Liver (tissue), 3 donors: ENCODE measurements at regions not wholly inside any gene's neighbourhood (a gene's known extent, or its start where the extent isn't known, plus 50 kb on each side); places are given as distances from the start of the nearest gene placed in this dataset.

Experiments
- EGR1 ChIP-seq, 2 donors: IDR thresholded peaks; 2 replicates each; pipeline ENCODE4 v1.6.1; 2016 to 2018; ENCODE audit warnings: antibody characterized with exemption in 2 of 2, low read depth in 2 of 2
- GABPA ChIP-seq, 2 donors: IDR thresholded peaks in 1 of 2; conservative IDR thresholded peaks in 1 of 2; 2 replicates each; pipeline ENCODE4 v1.6.1; 2016; ENCODE audit warnings: antibody characterized with exemption in 2 of 2, mild to moderate bottlenecking in 1 of 2, moderate library complexity in 1 of 2
- JUND ChIP-seq, 2 donors: IDR thresholded peaks; 2 replicates each; pipeline ENCODE4 v1.6.1; 2016; ENCODE audit warnings: antibody characterized with exemption in 2 of 2
- NR2F2 ChIP-seq: IDR thresholded peaks from 2 replicates; pipeline ENCODE4 v1.6.1; 2016; ENCODE audit warnings: antibody characterized with exemption
- RAD21 ChIP-seq, 2 donors: IDR thresholded peaks; 2 replicates each; pipeline ENCODE4 v1.6.1; 2016; ENCODE audit warnings: antibody characterized with exemption in 2 of 2, mild to moderate bottlenecking in 2 of 2
- SP1 ChIP-seq: IDR thresholded peaks from 2 replicates; pipeline ENCODE4 v1.6.1; 2018; ENCODE audit warnings: antibody characterized with exemption, mild to moderate bottlenecking
- TAF1 ChIP-seq: conservative IDR thresholded peaks from 2 replicates; pipeline ENCODE4 v1.6.1; 2016; ENCODE audit warnings: antibody characterized with exemption, mild to moderate bottlenecking
- YY1 ChIP-seq: IDR thresholded peaks from 2 replicates; pipeline ENCODE4 v1.6.1; 2016; ENCODE audit warnings: antibody characterized with exemption, mild to moderate bottlenecking
- TF ChIP-seq, protein P1 (sequence below): fragments of 150-350 bp; IDR thresholded peaks from 2 replicates; pipeline ENCODE4 v1.5.1; 2017; ENCODE audit warnings: improper control_type of control experiment, low read depth, low read length; ENCODE audit not compliant: missing input control
- TF ChIP-seq, protein P2 (sequence below): IDR thresholded peaks from 2 replicates; pipeline ENCODE4 v1.6.1; 2016; ENCODE audit warnings: antibody characterized with exemption, mild to moderate bottlenecking
- TF ChIP-seq, protein P3 (sequence below): IDR thresholded peaks from 2 replicates; pipeline ENCODE4 v1.6.1; 2016; ENCODE audit warnings: antibody characterized with exemption
- TF ChIP-seq, protein P4 (sequence below): IDR thresholded peaks from 2 replicates; pipeline ENCODE4 v1.6.1; 2016; ENCODE audit warnings: antibody characterized with exemption
- TF ChIP-seq, protein P5 (sequence below): IDR thresholded peaks from 2 replicates; pipeline ENCODE4 v1.6.1; 2016; ENCODE audit warnings: antibody characterized with exemption
- donor health status: healthy.
- donor health status: healthy.

DNA sequence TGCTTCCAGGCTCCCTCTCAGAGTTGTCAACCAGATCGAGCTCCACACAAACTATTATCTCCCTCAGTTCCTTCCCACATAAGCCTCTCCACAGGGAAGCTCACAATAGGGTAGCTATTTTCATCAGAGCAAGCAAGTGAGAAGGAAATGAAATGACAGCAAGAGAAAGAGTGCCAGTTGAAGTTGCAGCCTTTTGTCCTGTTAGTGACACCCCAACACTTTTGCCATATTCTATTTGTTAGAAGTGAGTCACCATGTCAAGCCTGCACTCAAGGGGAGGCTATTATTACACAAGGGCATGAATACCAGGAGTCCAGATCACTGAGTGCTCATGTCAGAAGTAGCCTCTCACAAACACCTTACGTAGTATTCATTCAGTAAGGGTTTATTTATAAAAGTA is 266.3 kb upstream of the NOCT start:
- TF ChIP-seq, protein P1, sequence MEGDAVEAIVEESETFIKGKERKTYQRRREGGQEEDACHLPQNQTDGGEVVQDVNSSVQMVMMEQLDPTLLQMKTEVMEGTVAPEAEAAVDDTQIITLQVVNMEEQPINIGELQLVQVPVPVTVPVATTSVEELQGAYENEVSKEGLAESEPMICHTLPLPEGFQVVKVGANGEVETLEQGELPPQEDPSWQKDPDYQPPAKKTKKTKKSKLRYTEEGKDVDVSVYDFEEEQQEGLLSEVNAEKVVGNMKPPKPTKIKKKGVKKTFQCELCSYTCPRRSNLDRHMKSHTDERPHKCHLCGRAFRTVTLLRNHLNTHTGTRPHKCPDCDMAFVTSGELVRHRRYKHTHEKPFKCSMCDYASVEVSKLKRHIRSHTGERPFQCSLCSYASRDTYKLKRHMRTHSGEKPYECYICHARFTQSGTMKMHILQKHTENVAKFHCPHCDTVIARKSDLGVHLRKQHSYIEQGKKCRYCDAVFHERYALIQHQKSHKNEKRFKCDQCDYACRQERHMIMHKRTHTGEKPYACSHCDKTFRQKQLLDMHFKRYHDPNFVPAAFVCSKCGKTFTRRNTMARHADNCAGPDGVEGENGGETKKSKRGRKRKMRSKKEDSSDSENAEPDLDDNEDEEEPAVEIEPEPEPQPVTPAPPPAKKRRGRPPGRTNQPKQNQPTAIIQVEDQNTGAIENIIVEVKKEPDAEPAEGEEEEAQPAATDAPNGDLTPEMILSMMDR: no peak
- TF ChIP-seq SP1 (no peak), NR2F2 (no peak), YY1 (no peak), TAF1 (no peak), GABPA (IDR thresholded peaks at IDR 0.05 in 1 of 2, conservative IDR thresholded peaks at IDR 0.05 in 1 of 2) (no peak), JUND (IDR thresholded peaks at IDR 0.05) (no peak), EGR1 (IDR thresholded peaks at IDR 0.05; ENCODE audit: low read depth in 2 of 2) (no peak), RAD21 (IDR thresholded peaks at IDR 0.05) (no peak)
- TF ChIP-seq, protein P2, sequence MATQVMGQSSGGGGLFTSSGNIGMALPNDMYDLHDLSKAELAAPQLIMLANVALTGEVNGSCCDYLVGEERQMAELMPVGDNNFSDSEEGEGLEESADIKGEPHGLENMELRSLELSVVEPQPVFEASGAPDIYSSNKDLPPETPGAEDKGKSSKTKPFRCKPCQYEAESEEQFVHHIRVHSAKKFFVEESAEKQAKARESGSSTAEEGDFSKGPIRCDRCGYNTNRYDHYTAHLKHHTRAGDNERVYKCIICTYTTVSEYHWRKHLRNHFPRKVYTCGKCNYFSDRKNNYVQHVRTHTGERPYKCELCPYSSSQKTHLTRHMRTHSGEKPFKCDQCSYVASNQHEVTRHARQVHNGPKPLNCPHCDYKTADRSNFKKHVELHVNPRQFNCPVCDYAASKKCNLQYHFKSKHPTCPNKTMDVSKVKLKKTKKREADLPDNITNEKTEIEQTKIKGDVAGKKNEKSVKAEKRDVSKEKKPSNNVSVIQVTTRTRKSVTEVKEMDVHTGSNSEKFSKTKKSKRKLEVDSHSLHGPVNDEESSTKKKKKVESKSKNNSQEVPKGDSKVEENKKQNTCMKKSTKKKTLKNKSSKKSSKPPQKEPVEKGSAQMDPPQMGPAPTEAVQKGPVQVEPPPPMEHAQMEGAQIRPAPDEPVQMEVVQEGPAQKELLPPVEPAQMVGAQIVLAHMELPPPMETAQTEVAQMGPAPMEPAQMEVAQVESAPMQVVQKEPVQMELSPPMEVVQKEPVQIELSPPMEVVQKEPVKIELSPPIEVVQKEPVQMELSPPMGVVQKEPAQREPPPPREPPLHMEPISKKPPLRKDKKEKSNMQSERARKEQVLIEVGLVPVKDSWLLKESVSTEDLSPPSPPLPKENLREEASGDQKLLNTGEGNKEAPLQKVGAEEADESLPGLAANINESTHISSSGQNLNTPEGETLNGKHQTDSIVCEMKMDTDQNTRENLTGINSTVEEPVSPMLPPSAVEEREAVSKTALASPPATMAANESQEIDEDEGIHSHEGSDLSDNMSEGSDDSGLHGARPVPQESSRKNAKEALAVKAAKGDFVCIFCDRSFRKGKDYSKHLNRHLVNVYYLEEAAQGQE: no peak
- TF ChIP-seq, protein P3, sequence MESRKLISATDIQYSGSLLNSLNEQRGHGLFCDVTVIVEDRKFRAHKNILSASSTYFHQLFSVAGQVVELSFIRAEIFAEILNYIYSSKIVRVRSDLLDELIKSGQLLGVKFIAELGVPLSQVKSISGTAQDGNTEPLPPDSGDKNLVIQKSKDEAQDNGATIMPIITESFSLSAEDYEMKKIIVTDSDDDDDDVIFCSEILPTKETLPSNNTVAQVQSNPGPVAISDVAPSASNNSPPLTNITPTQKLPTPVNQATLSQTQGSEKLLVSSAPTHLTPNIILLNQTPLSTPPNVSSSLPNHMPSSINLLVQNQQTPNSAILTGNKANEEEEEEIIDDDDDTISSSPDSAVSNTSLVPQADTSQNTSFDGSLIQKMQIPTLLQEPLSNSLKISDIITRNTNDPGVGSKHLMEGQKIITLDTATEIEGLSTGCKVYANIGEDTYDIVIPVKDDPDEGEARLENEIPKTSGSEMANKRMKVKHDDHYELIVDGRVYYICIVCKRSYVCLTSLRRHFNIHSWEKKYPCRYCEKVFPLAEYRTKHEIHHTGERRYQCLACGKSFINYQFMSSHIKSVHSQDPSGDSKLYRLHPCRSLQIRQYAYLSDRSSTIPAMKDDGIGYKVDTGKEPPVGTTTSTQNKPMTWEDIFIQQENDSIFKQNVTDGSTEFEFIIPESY: no peak
- TF ChIP-seq, protein P4, sequence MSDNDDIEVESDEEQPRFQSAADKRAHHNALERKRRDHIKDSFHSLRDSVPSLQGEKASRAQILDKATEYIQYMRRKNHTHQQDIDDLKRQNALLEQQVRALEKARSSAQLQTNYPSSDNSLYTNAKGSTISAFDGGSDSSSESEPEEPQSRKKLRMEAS: no peak
- TF ChIP-seq, protein P5, sequence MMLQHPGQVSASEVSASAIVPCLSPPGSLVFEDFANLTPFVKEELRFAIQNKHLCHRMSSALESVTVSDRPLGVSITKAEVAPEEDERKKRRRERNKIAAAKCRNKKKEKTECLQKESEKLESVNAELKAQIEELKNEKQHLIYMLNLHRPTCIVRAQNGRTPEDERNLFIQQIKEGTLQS: no peak
